Duodenal mucosa (tissue), 2 donors: ENCODE measurements at regions not wholly inside any gene's neighbourhood (a gene's known extent, or its start where the extent isn't known, plus 50 kb on each side); places are given as distances from the start of the nearest gene placed in this dataset.

ENCODE experiments used
- H3K27ac ChIP-seq: one replicate; pipeline ENCODE4 v1.7.0; 2013; ENCODE audit warnings: low read depth, low read length
- H3K27me3 ChIP-seq, 2 donors: one replicate each; pipeline ENCODE4 v1.7.0; 2013; ENCODE audit warnings: low read length in 2 of 2, control low read depth in 1 of 2; ENCODE audit not compliant: insufficient read depth in 2 of 2, control insufficient read depth in 1 of 2
- H3K36me3 ChIP-seq, 2 donors: one replicate each; pipeline ENCODE4 v1.7.0; 2013; ENCODE audit warnings: low read length in 2 of 2, control low read depth in 1 of 2; ENCODE audit not compliant: insufficient read depth in 2 of 2, control insufficient read depth in 1 of 2
- H3K4me1 ChIP-seq, 2 donors: one replicate each; pipeline ENCODE4 v1.7.0; 2013; ENCODE audit warnings: low read length in 2 of 2, control low read depth in 1 of 2; ENCODE audit not compliant: insufficient read depth in 2 of 2, control insufficient read depth in 1 of 2
- H3K4me3 ChIP-seq, 2 donors: one replicate each; pipeline ENCODE4 v1.7.0; 2013; ENCODE audit warnings: low read length in 2 of 2, low read depth in 1 of 2
- H3K9ac ChIP-seq, 2 donors: one replicate each; pipeline ENCODE4 v1.7.0; 2013; ENCODE audit warnings: low read length in 2 of 2, low read depth in 1 of 2
- H3K9me3 ChIP-seq, 2 donors: one replicate each; pipeline ENCODE4 v1.7.0; 2013; ENCODE audit warnings: low read length in 2 of 2, control low read depth in 1 of 2; ENCODE audit not compliant: control insufficient read depth in 1 of 2

- Histone ChIP-seq H3K27me3 (peaks cover 0 to 7% of the 10 kb centered on the region in 2 donors), H3K4me3 (no peak overlapping the region), H3K36me3 (no peaks in the 10 kb centered on the region), H3K4me1 (no peaks in the 10 kb centered on the region), H3K27ac (no peak overlapping the region), H3K9me3 (no peaks in the 10 kb centered on the region), H3K9ac (no peak overlapping the region)
Measured at GRCh38 chr18:59823596-59824195, 76.1 kb upstream of the PMAIP1 start.

GRCh38 chr18:59822612-59823550 is 76.9 kb upstream of the PMAIP1 start:
- Histone ChIP-seq H3K27me3 (peaks cover 0 to 7% of the 10 kb centered on the region in 2 donors), H3K36me3 (no peaks in the 10 kb centered on the region), H3K9me3 (no peaks in the 10 kb centered on the region), H3K4me1 (no peaks in the 10 kb centered on the region), H3K27ac (no peak overlapping the region), H3K4me3 (no peak overlapping the region), H3K9ac (no peak overlapping the region)

- Histone ChIP-seq H3K27ac (no peak overlapping the region), H3K4me1 (no peaks in the 10 kb centered on the region), H3K9ac (no peak overlapping the region)
Measured at GRCh38 chr18:59821983-59822382, 77.8 kb upstream of the PMAIP1 start.

GRCh38 chr18:59820663-59821062 is 79.1 kb upstream of the PMAIP1 start:
- Histone ChIP-seq H3K27me3 (peaks cover 0 to 7% of the 10 kb centered on the region in 2 donors), H3K4me3 (no peak overlapping the region), H3K27ac (no peak overlapping the region), H3K9ac (no peak overlapping the region), H3K9me3 (no peaks in the 10 kb centered on the region), H3K36me3 (no peaks in the 10 kb centered on the region), H3K4me1 (no peaks in the 10 kb centered on the region)

More at GRCh38 chr18:59821983-59822382, 77.8 kb upstream of the PMAIP1 start:
- Histone ChIP-seq H3K27me3 (peaks cover 0 to 7% of the 10 kb centered on the region in 2 donors), H3K4me3 (no peak overlapping the region), H3K36me3 (no peaks in the 10 kb centered on the region), H3K9me3 (no peaks in the 10 kb centered on the region)

- no peaks in the 10 kb centered on the region for H3K4me1 ChIP-seq
- no peak overlapping the region for H3K9ac ChIP-seq
- peaks cover 0 to 7% of the 10 kb centered on the region in 2 donors for H3K27me3 ChIP-seq
- no peaks in the 10 kb centered on the region for H3K36me3 ChIP-seq
- no peaks in the 10 kb centered on the region for H3K9me3 ChIP-seq
- no peak overlapping the region for H3K27ac ChIP-seq
- H3K4me3 ChIP-seq: no peak overlapping the region
Measured at GRCh38 chr18:59818769-59819168, 81.0 kb upstream of the PMAIP1 start.

GRCh38 chr18:59814891-59815290 is 84.9 kb upstream of the PMAIP1 start:
- H3K4me1 ChIP-seq: no peaks in the 10 kb centered on the region
- H3K27me3 ChIP-seq: no peaks in the 10 kb centered on the region
- no peak overlapping the region for H3K27ac ChIP-seq
- no peaks in the 10 kb centered on the region for H3K36me3 ChIP-seq
- no peak overlapping the region for H3K9ac ChIP-seq
- H3K4me3 ChIP-seq: no peak overlapping the region
- H3K9me3 ChIP-seq: no peaks in the 10 kb centered on the region

- no peak overlapping the region for H3K4me3 ChIP-seq
- no peak overlapping the region for H3K27ac ChIP-seq
Measured at GRCh38 chr18:59813942-59814341, 85.9 kb upstream of the PMAIP1 start.

GRCh38 chr18:59810735-59811520 is 88.9 kb upstream of the PMAIP1 start:
- H3K4me1 ChIP-seq: no peaks in the 10 kb centered on the region
- H3K4me3 ChIP-seq: no peak overlapping the region
- no peak overlapping the region for H3K27ac ChIP-seq
- H3K36me3 ChIP-seq: no peaks in the 10 kb centered on the region
- no peaks in the 10 kb centered on the region for H3K27me3 ChIP-seq
- no peaks in the 10 kb centered on the region for H3K9me3 ChIP-seq
- H3K9ac ChIP-seq: no peak overlapping the region

More at GRCh38 chr18:59813942-59814341, 85.9 kb upstream of the PMAIP1 start:
- Histone ChIP-seq H3K36me3 (no peaks in the 10 kb centered on the region), H3K27me3 (no peaks in the 10 kb centered on the region), H3K9ac (no peak overlapping the region), H3K4me1 (no peaks in the 10 kb centered on the region), H3K9me3 (no peaks in the 10 kb centered on the region)

GRCh38 chr18:59810183-59810582 is 89.6 kb upstream of the PMAIP1 start:
- no peak overlapping the region for H3K27ac ChIP-seq
- no peak overlapping the region for H3K4me3 ChIP-seq
- no peaks in the 10 kb centered on the region for H3K4me1 ChIP-seq
- H3K9me3 ChIP-seq: no peaks in the 10 kb centered on the region
- no peaks in the 10 kb centered on the region for H3K36me3 ChIP-seq
- H3K9ac ChIP-seq: no peak overlapping the region
- no peaks in the 10 kb centered on the region for H3K27me3 ChIP-seq

GRCh38 chr18:59802031-59802430 is 97.8 kb upstream of the PMAIP1 start:
- no peaks in the 10 kb centered on the region for H3K27me3 ChIP-seq
- no peaks in the 10 kb centered on the region for H3K36me3 ChIP-seq
- no peak overlapping the region for H3K27ac ChIP-seq
- no peaks in the 10 kb centered on the region for H3K4me1 ChIP-seq
- no peak overlapping the region for H3K4me3 ChIP-seq
- no peaks in the 10 kb centered on the region for H3K9me3 ChIP-seq
- H3K9ac ChIP-seq: no peak overlapping the region
